H1 (cell line): ENCODE measurements at regions not wholly inside any gene's neighbourhood (a gene's known extent, or its start where the extent isn't known, plus 50 kb on each side); places are given as distances from the start of the nearest gene placed in this dataset.

ENCODE experiments used
- CTCF ChIA-PET: fragments of 300-600 bp; sonication (Branson Sonifier 250); formaldehyde crosslinking; loops from one replicate; lab custom pipeline; 2021; ENCODE audit not compliant: partially characterized antibody; lab: Charles Lee
- POLR2A ChIA-PET: fragments of 300-600 bp; sonication (Branson Sonifier 250); formaldehyde crosslinking; loops from one replicate; lab custom pipeline; 2021; ENCODE audit warnings: inconsistent platforms; ENCODE audit not compliant: partially characterized antibody; lab: Charles Lee
- DNase-seq, 2 experiments: peaks; one replicate each; pipeline versions ENCODE4 v3.0.0 to v3.0.0-alpha.2; 2010 to 2022; ENCODE audit warnings: low spot score in 2 of 2, low read depth in 1 of 2, mixed read lengths in 1 of 2
- FAIRE-seq: peaks from 2 replicates; lab custom pipeline; 2011; peaks lifted over from hg19 to GRCh38; lab: Jason Lieb, UNC
- H2AFZ ChIP-seq: 2 replicates; pipeline ENCODE4 v1.8.1; 2012; ENCODE audit warnings: low read length, inconsistent platforms
- H2AK5ac ChIP-seq: 2 replicates; pipeline ENCODE4 v1.6.1; 2013; ENCODE audit warnings: low read depth, low read length
- H2BK120ac ChIP-seq: replicated peaks from 2 replicates; pipeline ENCODE3; 2013; ENCODE audit warnings: low read depth, low read length, inconsistent platforms
- H2BK12ac ChIP-seq: 2 replicates; pipeline ENCODE4 v1.6.1; 2013; ENCODE audit warnings: low read depth, low read length
- H2BK15ac ChIP-seq: 2 replicates; pipeline ENCODE4 v1.6.1; 2013; ENCODE audit warnings: low read length
- H2BK20ac ChIP-seq: 2 replicates; pipeline ENCODE4 v1.6.1; 2013; ENCODE audit warnings: low read length
- H2BK5ac ChIP-seq: 2 replicates; pipeline ENCODE4 v1.6.1; 2013; ENCODE audit warnings: low read depth, low read length
- H3K14ac ChIP-seq: 2 replicates; pipeline ENCODE4 v1.6.1; 2013; ENCODE audit warnings: inconsistent platforms; ENCODE audit not compliant: insufficient read length
- H3K18ac ChIP-seq: 2 replicates; pipeline ENCODE4 v1.6.1; 2013; ENCODE audit warnings: low read length; ENCODE audit errors: extremely low read depth
- H3K23ac ChIP-seq: 2 replicates; pipeline ENCODE4 v1.6.1; 2013; ENCODE audit warnings: inconsistent platforms; ENCODE audit not compliant: insufficient read length
- H3K23me2 ChIP-seq: 2 replicates; pipeline ENCODE4 v1.6.1; 2013; ENCODE audit warnings: low read depth, low read length
- H3K27ac ChIP-seq: 2 replicates; pipeline ENCODE4 v1.6.1; 2011; ENCODE audit warnings: low read depth, low read length, inconsistent platforms
- H3K27me3 ChIP-seq, 4 experiments: replicated peaks in 1 of 4; 1 replicate in 1 of 4; 2 replicates in 3 of 4; pipeline versions ENCODE4 v1.6.1 to v1.8.1; 2011 to 2013; ENCODE audit warnings: low read length in 3 of 4, mild to moderate bottlenecking in 3 of 4, inconsistent platforms in 2 of 4, mixed read lengths in 2 of 4, moderate library complexity in 1 of 4; ENCODE audit not compliant: control insufficient read depth in 3 of 4, insufficient read depth in 3 of 4; ENCODE audit errors: extremely low read depth in 1 of 4
- H3K36me3 ChIP-seq, 4 experiments: 2 replicates each; pipeline versions ENCODE4 v1.6.1 to v1.8.1; 2011 to 2013; ENCODE audit warnings: mild to moderate bottlenecking in 4 of 4, low read length in 3 of 4, moderate library complexity in 2 of 4, control low read depth in 1 of 4, inconsistent platforms in 1 of 4; ENCODE audit not compliant: insufficient read depth in 4 of 4, control insufficient read depth in 2 of 4
- H3K4ac ChIP-seq: replicated peaks from 2 replicates; pipeline ENCODE3; 2013; ENCODE audit warnings: low read length, low read depth, mixed read lengths, inconsistent platforms; ENCODE audit not compliant: insufficient read length
- H3K4me1 ChIP-seq, 4 experiments: replicated peaks in 1 of 4; 1 replicate in 1 of 4; 2 replicates in 3 of 4; pipeline versions ENCODE4 v1.6.1 to v1.8.1; 2011 to 2013; ENCODE audit warnings: low read length in 3 of 4, inconsistent platforms in 2 of 4, mixed read lengths in 1 of 4; ENCODE audit not compliant: insufficient read depth in 4 of 4, control insufficient read depth in 3 of 4
- H3K4me2 ChIP-seq, 2 experiments: 2 replicates each; pipeline versions ENCODE4 v1.6.1 to v1.8.1; 2011 to 2013; ENCODE audit warnings: low read depth in 2 of 2, low read length in 2 of 2, control low read depth in 1 of 2, inconsistent platforms in 1 of 2, mild to moderate bottlenecking in 1 of 2; ENCODE audit not compliant: insufficient read depth in 1 of 2
- H3K4me3 ChIP-seq, 4 experiments: fragments of 200-600, 300-600 bp in 1 of 4; sonication (generic), shearing (Covaris generic), sonication (Bioruptor Twin) in 1 of 4; 2 replicates each; pipeline versions ENCODE4 v1.5.1 to v1.8.1; 2011 to 2016; ENCODE audit warnings: low read length in 4 of 4, low read depth in 3 of 4, control low read depth in 2 of 4, inconsistent platforms in 2 of 4, mild to moderate bottlenecking in 2 of 4, mixed read lengths in 1 of 4, moderate library complexity in 1 of 4; ENCODE audit not compliant: insufficient read depth in 2 of 4; ENCODE audit errors: extremely low read depth in 1 of 4
- H3K56ac ChIP-seq: replicated peaks from 2 replicates; pipeline ENCODE3; 2013; ENCODE audit warnings: low read depth, mild to moderate bottlenecking, mixed read lengths, low read length, inconsistent platforms; ENCODE audit not compliant: insufficient read length
- H3K79me1 ChIP-seq: 2 replicates; pipeline ENCODE4 v1.6.1; 2013; ENCODE audit warnings: low read depth, low read length, control low read depth
- H3K79me2 ChIP-seq, 2 experiments: 2 replicates each; pipeline versions ENCODE4 v1.6.1 to v1.8.1; 2012 to 2013; ENCODE audit warnings: low read length in 2 of 2, mild to moderate bottlenecking in 2 of 2, inconsistent platforms in 1 of 2; ENCODE audit not compliant: insufficient read depth in 2 of 2, control insufficient read depth in 1 of 2
- H3K9ac ChIP-seq, 4 experiments: replicated peaks in 1 of 4; 1 replicate in 1 of 4; 2 replicates in 3 of 4; pipeline versions ENCODE4 v1.6.1 to v1.8.1; 2011 to 2013; ENCODE audit warnings: low read depth in 3 of 4, low read length in 3 of 4, control low read depth in 2 of 4, mild to moderate bottlenecking in 2 of 4, moderate library complexity in 2 of 4, inconsistent platforms in 1 of 4; ENCODE audit errors: extremely low read depth in 1 of 4
- H3K9me3 ChIP-seq, 2 experiments: 2 replicates each; pipeline versions ENCODE4 v1.6.1 to v1.8.1; 2012 to 2013; ENCODE audit warnings: mild to moderate bottlenecking in 2 of 2, moderate library complexity in 2 of 2, control low read depth in 1 of 2, inconsistent platforms in 1 of 2, low read depth in 1 of 2, low read length in 1 of 2, mixed read lengths in 1 of 2; ENCODE audit not compliant: insufficient read depth in 2 of 2
- H4K20me1 ChIP-seq, 2 experiments: replicated peaks in 1 of 2; 2 replicates each; pipeline versions ENCODE3 to v1.8.1; 2011 to 2013; ENCODE audit warnings: inconsistent platforms in 2 of 2, low read length in 2 of 2, mild to moderate bottlenecking in 1 of 2; ENCODE audit not compliant: insufficient read depth in 2 of 2, control insufficient read depth in 1 of 2
- H4K5ac ChIP-seq: 2 replicates; pipeline ENCODE4 v1.6.1; 2013; ENCODE audit warnings: low read length, low read depth, mixed read lengths, inconsistent platforms; ENCODE audit not compliant: insufficient read length
- H4K8ac ChIP-seq: 2 replicates; pipeline ENCODE4 v1.8.0; 2013; ENCODE audit warnings: mild to moderate bottlenecking, moderate library complexity, low read length, inconsistent platforms; ENCODE audit not compliant: insufficient read depth; ENCODE audit errors: extremely low read depth
- H4K91ac ChIP-seq: replicated peaks from 2 replicates; pipeline ENCODE3; 2013; ENCODE audit warnings: low read length, mixed read lengths, inconsistent platforms; ENCODE audit not compliant: insufficient read length
- CBX5 ChIP-seq: fragments of 300-800, 300-1000 bp; sonication (generic); IDR thresholded peaks from 2 replicates; pipeline ENCODE4 v1.7.1; 2016; ENCODE audit warnings: antibody characterized with exemption, low read length, low read depth
- HDAC2 ChIP-seq, 2 experiments: fragments of 300-600 bp in 1 of 2; sonication (generic) in 1 of 2; IDR thresholded peaks; 2 replicates each; pipeline ENCODE4 v1.6.1; 2011 to 2012; ENCODE audit warnings: low read depth in 2 of 2, low read length in 2 of 2, mild to moderate bottlenecking in 2 of 2, moderate library complexity in 2 of 2, borderline replicate concordance in 1 of 2, inconsistent platforms in 1 of 2
- KDM4A ChIP-seq: IDR thresholded peaks from one replicate; pipeline ENCODE4 v1.7.1; 2012; ENCODE audit warnings: low read depth, mild to moderate bottlenecking, moderate library complexity, low read length, inconsistent platforms; ENCODE audit not compliant: severe bottlenecking
- MAFK ChIP-seq: IDR thresholded peaks from 2 replicates; pipeline ENCODE4 v1.6.1; 2012; ENCODE audit warnings: low read depth, mild to moderate bottlenecking, improper control_type of control experiment, low read length
- TEAD4 ChIP-seq: IDR thresholded peaks from 2 replicates; pipeline ENCODE4 v1.6.1; 2012; ENCODE audit warnings: low read depth, low read length, inconsistent platforms, mixed read lengths
- WGBS, 2 experiments: shearing (Covaris generic) in 1 of 2; methylation state at CpG; one replicate each; pipeline versions ENCODE4 v1.1.6 to v1.1.7; 2013 to 2015; ENCODE audit warnings: low lambda C conversion rate in 2 of 2, mixed read lengths in 2 of 2, inconsistent platforms in 1 of 2, low coverage in 1 of 2, missing lambda C conversion rate in 1 of 2; ENCODE audit not compliant: insufficient replicate concordance in 2 of 2, insufficient coverage in 1 of 2, insufficient read length in 1 of 2; ENCODE audit errors: extremely low coverage in 1 of 2, missing lambda C conversion rate in 1 of 2; 5-methylcytosine and 5-hydroxymethylcytosine counted together
- TF ChIP-seq, protein P1 (sequence below): IDR thresholded peaks from 2 replicates; pipeline ENCODE4 v1.6.1; 2012; ENCODE audit warnings: low read length, inconsistent platforms
- TF ChIP-seq, protein P2 (sequence below): IDR thresholded peaks from 2 replicates; pipeline ENCODE4 v1.6.1; 2012; ENCODE audit warnings: inconsistent platforms

DNA sequence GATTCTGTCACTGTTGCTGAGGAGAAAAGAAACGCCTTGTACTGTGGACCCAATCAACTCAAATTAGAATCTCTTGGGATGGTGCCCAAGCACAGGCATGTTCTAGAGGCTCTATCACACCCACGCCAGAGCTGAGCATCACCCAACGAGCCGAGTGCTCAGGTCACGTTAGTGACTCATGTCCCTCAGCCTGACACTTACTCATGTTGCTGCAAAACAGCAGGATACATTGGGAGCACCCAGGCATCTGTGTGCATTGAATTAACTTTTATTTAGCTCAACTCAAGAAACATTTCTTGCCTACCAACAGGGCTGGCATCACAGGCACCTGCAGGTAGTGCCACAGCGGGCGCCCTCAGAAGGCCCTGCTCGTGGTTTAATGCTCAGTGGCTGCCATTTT is 149.8 kb downstream of the ETS2 start:
- no peak overlapping the region for H3K56ac ChIP-seq
- ChIA-PET POLR2A (interaction anchor here (0.7 kb wide), 1 partner anchor 10 kb away, joined by 6 read pairs; no protein-coding TSS in a partner anchor), CTCF (interaction anchor here (1.1 to 2.1 kb wide), 3 partner anchors 9 to 171 kb away, joined by 3 to 7 read pairs (median 5); no protein-coding TSS in a partner anchor)
- no peak overlapping the region for H2AFZ ChIP-seq
- FAIRE-seq (no peak), DNase-seq (no peak)
- no peaks in the 10 kb centered on the region for H3K4me1 ChIP-seq
- no peak overlapping the region for H4K5ac ChIP-seq
- H3K23me2 ChIP-seq, result no peaks in the 10 kb centered on the region
- no peak overlapping the region for H3K4me2 ChIP-seq
- WGBS, 2 experiments, result 97% methylated on average over 8 of the region's 8 CpGs; no CpG with 5 or more reads in 1 of the 2 experiments
- H3K14ac ChIP-seq, result no peak overlapping the region
- H3K9me3 ChIP-seq, result no peaks in the 10 kb centered on the region
- peaks cover 0 to 2% (median 0%) of the 10 kb centered on the region in 4 experiments; a peak in 2 of 7 replicates for H3K27me3 ChIP-seq
- no peak overlapping the region for H4K91ac ChIP-seq
- no peak overlapping the region for H2BK5ac ChIP-seq
- no peak overlapping the region for H2BK12ac ChIP-seq
- no peaks in the 10 kb centered on the region for H4K20me1 ChIP-seq
- no peak overlapping the region; a peak in 1 of 7 replicates for H3K9ac ChIP-seq
- H4K8ac ChIP-seq, result no peak overlapping the region
- no peak overlapping the region for H3K23ac ChIP-seq
- no peaks in the 10 kb centered on the region for H3K79me1 ChIP-seq
- H3K4ac ChIP-seq, result no peak overlapping the region
- H3K79me2 ChIP-seq, result no peaks in the 10 kb centered on the region
- no peak overlapping the region for H2AK5ac ChIP-seq
- H2BK20ac ChIP-seq, result no peak overlapping the region
- no peak overlapping the region for H2BK120ac ChIP-seq
- no peak overlapping the region for H3K18ac ChIP-seq
- no peak overlapping the region for H3K27ac ChIP-seq
- H3K4me3 ChIP-seq, result no peak overlapping the region
- no peaks in the 10 kb centered on the region for H3K36me3 ChIP-seq
- no peak overlapping the region for H2BK15ac ChIP-seq
- TF ChIP-seq KDM4A (no peak), HDAC2 (IDR thresholded peaks at IDR 0.05; ENCODE audit: borderline replicate concordance in 1 of 2, low read depth in 2 of 2, low read length in 2 of 2) (no peak), TEAD4 (no peak), MAFK (no peak), CBX5 (no peak)
- TF ChIP-seq, protein P1, sequence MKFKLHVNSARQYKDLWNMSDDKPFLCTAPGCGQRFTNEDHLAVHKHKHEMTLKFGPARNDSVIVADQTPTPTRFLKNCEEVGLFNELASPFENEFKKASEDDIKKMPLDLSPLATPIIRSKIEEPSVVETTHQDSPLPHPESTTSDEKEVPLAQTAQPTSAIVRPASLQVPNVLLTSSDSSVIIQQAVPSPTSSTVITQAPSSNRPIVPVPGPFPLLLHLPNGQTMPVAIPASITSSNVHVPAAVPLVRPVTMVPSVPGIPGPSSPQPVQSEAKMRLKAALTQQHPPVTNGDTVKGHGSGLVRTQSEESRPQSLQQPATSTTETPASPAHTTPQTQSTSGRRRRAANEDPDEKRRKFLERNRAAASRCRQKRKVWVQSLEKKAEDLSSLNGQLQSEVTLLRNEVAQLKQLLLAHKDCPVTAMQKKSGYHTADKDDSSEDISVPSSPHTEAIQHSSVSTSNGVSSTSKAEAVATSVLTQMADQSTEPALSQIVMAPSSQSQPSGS, result no peak
- TF ChIP-seq, protein P2, sequence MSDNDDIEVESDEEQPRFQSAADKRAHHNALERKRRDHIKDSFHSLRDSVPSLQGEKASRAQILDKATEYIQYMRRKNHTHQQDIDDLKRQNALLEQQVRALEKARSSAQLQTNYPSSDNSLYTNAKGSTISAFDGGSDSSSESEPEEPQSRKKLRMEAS, result no peak
